GM18858 (cell line): ENCODE measurements at regions not wholly inside any gene's neighbourhood (a gene's known extent, or its start where the extent isn't known, plus 50 kb on each side); places are given as distances from the start of the nearest gene placed in this dataset.

Experiments used
- ATAC-seq: cut with Tn5 transposase; IDR thresholded peaks from one replicate; pipeline ENCODE4 v1.9.1; 2021; ENCODE audit not compliant: unreplicated experiment

GRCh38 chr5:34584165-34584564 is 72.0 kb upstream of the RAI14 start:
- ATAC-seq: no peak

GRCh38 chr5:34585601-34586104 is 70.5 kb upstream of the RAI14 start:
- no peak for ATAC-seq

- ATAC-seq: no peak
These were observed 69.8 kb upstream of the RAI14 start for GRCh38 chr5:34586117-34586885.

GRCh38 chr5:34587355-34588241 is 68.5 kb upstream of the RAI14 start:
- no peak for ATAC-seq

- no peak for ATAC-seq
These were observed 66.3 kb upstream of the RAI14 start for GRCh38 chr5:34589832-34590231.

- no peak for ATAC-seq
These were observed 64.4 kb upstream of the RAI14 start for GRCh38 chr5:34591723-34592122.

- no peak for ATAC-seq
These were observed 58.8 kb upstream of the RAI14 start for GRCh38 chr5:34597034-34598027.

GRCh38 chr5:34598177-34598794 is 57.8 kb upstream of the RAI14 start:
- ATAC-seq: no peak

- ATAC-seq: no peak
These were observed 56.5 kb upstream of the RAI14 start for GRCh38 chr5:34599471-34600117.

- no peak for ATAC-seq
These were observed 56.0 kb upstream of the RAI14 start for GRCh38 chr5:34600118-34600493.

GRCh38 chr5:34603378-34603777 is 52.8 kb upstream of the RAI14 start:
- no peak for ATAC-seq

GRCh38 chr5:34604119-34604675 is 51.9 kb upstream of the RAI14 start:
- ATAC-seq: no peak

GRCh38 chr5:34606101-34606500 is 50.0 kb upstream of the RAI14 start:
- no peak for ATAC-seq
